ENCODE measurements at regions not wholly inside any gene's neighbourhood (a gene's known extent, or its start where the extent isn't known, plus 50 kb on each side); places are given as distances from the start of the nearest gene placed in this dataset.
"Not testable (repeated sequence)": the region's sequence is repeated elsewhere in the genome, so short reads cannot be mapped to it uniquely, and the experiment has no call there.

DNA sequence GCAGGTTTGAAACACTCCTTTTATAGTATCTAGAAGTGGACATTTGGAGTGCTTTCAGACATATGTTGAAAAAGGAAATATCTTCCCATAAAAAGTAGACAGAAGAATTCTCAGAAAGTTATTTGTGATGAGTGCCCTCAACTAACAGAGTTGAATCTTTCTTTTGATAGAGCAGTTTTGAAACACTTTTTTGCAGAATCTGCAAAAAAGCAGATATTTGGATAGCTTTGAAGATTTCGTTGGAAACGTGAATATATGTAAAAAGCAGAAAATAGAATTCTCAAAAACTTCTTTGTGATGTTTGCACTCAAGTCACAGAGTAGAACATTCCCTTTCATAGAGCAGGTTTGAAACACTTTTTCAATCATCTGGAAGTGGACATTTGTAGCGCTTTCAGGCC lies 676.4 kb upstream of the ZNF337 start:
- H2AFZ ChIP-seq (ENCODE audit: low read depth, low read length); H3K36me3 ChIP-seq (ENCODE audit: insufficient read depth, low read length); H3K4me1 ChIP-seq (ENCODE audit: insufficient read depth, low read length); H3K4me3 ChIP-seq (ENCODE audit: low read length); H3K27me3 ChIP-seq (ENCODE audit: insufficient read depth, low read length); H3K9me3 ChIP-seq (ENCODE audit: low read length): not testable (repeated sequence)

DNA sequence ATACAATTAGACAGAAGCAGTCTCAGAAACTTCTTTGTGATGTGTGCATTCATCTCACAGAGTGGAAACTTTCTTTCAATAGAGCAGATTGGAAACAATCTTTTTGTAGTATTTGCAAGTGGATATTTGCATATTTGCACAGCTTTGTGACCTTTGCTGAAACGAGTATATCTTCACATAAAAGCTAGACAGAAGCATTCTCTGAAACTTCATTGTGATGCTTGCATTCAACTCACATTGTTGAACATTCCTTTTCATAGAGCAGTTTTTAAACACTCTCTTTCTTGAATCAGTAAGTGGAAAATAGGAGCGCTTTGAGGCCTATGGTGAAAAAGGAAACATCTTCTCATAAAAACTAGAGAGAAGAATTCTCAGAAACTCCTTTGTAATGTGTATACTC lies 657.9 kb upstream of the ZNF337 start:
- Histone ChIP-seq H3K9me3 (ENCODE audit: low read length) (no peaks in the 10 kb centered on the region), H3K36me3 (ENCODE audit: insufficient read depth, low read length) (no peaks in the 10 kb centered on the region), H3K4me1 (ENCODE audit: insufficient read depth, low read length) (peaks cover 5% of the 10 kb centered on the region), H2AFZ (ENCODE audit: low read depth, low read length) (no peak overlapping the region), H3K4me3 (ENCODE audit: low read length) (no peak overlapping the region), H3K27me3 (ENCODE audit: insufficient read depth, low read length) (no peaks in the 10 kb centered on the region)

GRCh38 chr20:26347396-26347795 lies 650.7 kb upstream of the ZNF337 start:
- no peaks in the 10 kb centered on the region for H3K4me1 ChIP-seq (ENCODE audit: insufficient read depth, low read length)
- H3K9me3 ChIP-seq (ENCODE audit: low read length): no peaks in the 10 kb centered on the region
- no peaks in the 10 kb centered on the region for H3K36me3 ChIP-seq (ENCODE audit: insufficient read depth, low read length)
- H3K4me3 ChIP-seq (ENCODE audit: low read length): no peak overlapping the region
- no peak overlapping the region for H2AFZ ChIP-seq (ENCODE audit: low read depth, low read length)
- H3K27me3 ChIP-seq (ENCODE audit: insufficient read depth, low read length): no peaks in the 10 kb centered on the region

DNA sequence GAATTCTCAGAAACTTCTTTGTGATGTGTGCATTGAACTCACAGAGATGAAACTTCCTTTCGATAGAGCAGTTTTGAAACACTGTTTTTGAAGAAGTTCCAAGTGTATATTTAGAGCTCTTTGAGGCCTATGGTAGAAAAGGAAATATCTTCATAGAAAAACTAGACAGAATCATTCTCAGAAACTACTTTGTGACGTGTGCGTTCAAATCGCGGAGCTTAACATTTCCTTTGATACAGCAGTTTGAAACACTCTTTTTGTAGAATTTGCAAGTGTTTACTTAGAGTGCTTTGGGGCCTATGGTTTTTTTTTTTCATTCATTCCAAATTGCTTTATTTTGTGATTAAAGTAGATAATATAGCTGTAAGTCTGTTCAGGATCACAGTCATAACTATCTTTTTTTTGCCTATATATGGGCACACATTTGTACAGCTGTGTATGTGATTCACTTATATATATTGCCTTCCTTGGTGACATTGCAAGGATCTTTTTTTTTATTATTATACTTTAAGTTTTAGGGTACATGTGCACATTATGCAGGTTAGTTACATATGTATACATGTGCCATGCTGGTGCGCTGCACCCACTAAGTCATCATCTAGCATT lies 643.9 kb upstream of the ZNF337 start:
- H3K27me3 ChIP-seq (ENCODE audit: insufficient read depth, low read length); H2AFZ ChIP-seq (ENCODE audit: low read depth, low read length); H3K36me3 ChIP-seq (ENCODE audit: insufficient read depth, low read length); H3K4me3 ChIP-seq (ENCODE audit: low read length); H3K4me1 ChIP-seq (ENCODE audit: insufficient read depth, low read length); H3K9me3 ChIP-seq (ENCODE audit: low read length): not testable (repeated sequence)

GRCh38 chr20:26324177-26324576 lies 627.5 kb upstream of the ZNF337 start:
- no peak overlapping the region for H3K4me3 ChIP-seq (ENCODE audit: low read length)
- H3K4me1 ChIP-seq (ENCODE audit: insufficient read depth, low read length): no peaks in the 10 kb centered on the region
- no peak overlapping the region for H2AFZ ChIP-seq (ENCODE audit: low read depth, low read length)
- no peaks in the 10 kb centered on the region for H3K36me3 ChIP-seq (ENCODE audit: insufficient read depth, low read length)
- H3K9me3 ChIP-seq (ENCODE audit: low read length): no peaks in the 10 kb centered on the region
- no peaks in the 10 kb centered on the region for H3K27me3 ChIP-seq (ENCODE audit: insufficient read depth, low read length)

GRCh38 chr20:26315054-26315453 lies 618.4 kb upstream of the ZNF337 start:
- Histone ChIP-seq H3K4me1 (ENCODE audit: insufficient read depth, low read length) (no peaks in the 10 kb centered on the region), H2AFZ (ENCODE audit: low read depth, low read length) (no peak overlapping the region), H3K9me3 (ENCODE audit: low read length) (no peaks in the 10 kb centered on the region), H3K4me3 (ENCODE audit: low read length) (no peak overlapping the region), H3K27me3 (ENCODE audit: insufficient read depth, low read length) (no peaks in the 10 kb centered on the region), H3K36me3 (ENCODE audit: insufficient read depth, low read length) (no peaks in the 10 kb centered on the region)

DNA sequence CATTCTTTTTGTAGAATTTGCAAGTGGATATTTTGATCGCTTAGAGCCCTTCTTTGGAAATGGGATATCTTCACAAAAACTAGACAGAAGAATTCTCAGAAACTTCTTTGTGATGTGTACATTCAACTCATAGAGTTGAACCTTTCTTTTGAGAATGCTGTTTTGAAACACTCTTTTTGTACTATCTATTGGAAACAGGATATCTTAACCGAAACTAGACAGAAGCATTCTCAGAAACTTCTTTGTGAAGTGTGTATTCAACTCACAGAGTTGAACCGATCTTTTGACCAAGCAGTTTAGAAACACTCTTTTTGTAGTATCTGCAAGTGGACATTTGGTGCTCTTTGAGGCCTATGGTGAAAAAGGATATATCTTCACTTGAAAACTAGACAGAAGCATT lies 613.1 kb upstream of the ZNF337 start:
- not testable (repeated sequence) for H3K36me3 ChIP-seq (ENCODE audit: insufficient read depth, low read length); H3K27me3 ChIP-seq (ENCODE audit: insufficient read depth, low read length); H2AFZ ChIP-seq (ENCODE audit: low read depth, low read length); H3K4me1 ChIP-seq (ENCODE audit: insufficient read depth, low read length); H3K9me3 ChIP-seq (ENCODE audit: low read length); H3K4me3 ChIP-seq (ENCODE audit: low read length)

- H3K36me3 ChIP-seq (ENCODE audit: insufficient read depth, low read length): no peaks in the 10 kb centered on the region
- no peaks in the 10 kb centered on the region for H3K27me3 ChIP-seq (ENCODE audit: insufficient read depth, low read length)
- H3K4me1 ChIP-seq (ENCODE audit: insufficient read depth, low read length): peaks cover 2% of the 10 kb centered on the region
- no peak overlapping the region for H3K4me3 ChIP-seq (ENCODE audit: low read length)
- no peak overlapping the region for H2AFZ ChIP-seq (ENCODE audit: low read depth, low read length)
- H3K9me3 ChIP-seq (ENCODE audit: low read length): no peaks in the 10 kb centered on the region
Measured at GRCh38 chr20:26308961-26309360, 612.3 kb upstream of the ZNF337 start.

GRCh38 chr20:26295006-26295405 lies 598.4 kb upstream of the ZNF337 start:
- Histone ChIP-seq H3K36me3 (ENCODE audit: insufficient read depth, low read length) (no peaks in the 10 kb centered on the region), H3K27me3 (ENCODE audit: insufficient read depth, low read length) (no peaks in the 10 kb centered on the region), H3K9me3 (ENCODE audit: low read length) (no peaks in the 10 kb centered on the region), H3K4me1 (ENCODE audit: insufficient read depth, low read length) (peaks cover 20% of the 10 kb centered on the region), H2AFZ (ENCODE audit: low read depth, low read length) (no peak overlapping the region), H3K4me3 (ENCODE audit: low read length) (no peak overlapping the region)

GRCh38 chr20:26288379-26289061 lies 591.9 kb upstream of the ZNF337 start:
- H3K4me3 ChIP-seq (ENCODE audit: low read length); H3K27me3 ChIP-seq (ENCODE audit: insufficient read depth, low read length); H3K36me3 ChIP-seq (ENCODE audit: insufficient read depth, low read length); H3K4me1 ChIP-seq (ENCODE audit: insufficient read depth, low read length); H2AFZ ChIP-seq (ENCODE audit: low read depth, low read length); H3K9me3 ChIP-seq (ENCODE audit: low read length): not testable (repeated sequence)

DNA sequence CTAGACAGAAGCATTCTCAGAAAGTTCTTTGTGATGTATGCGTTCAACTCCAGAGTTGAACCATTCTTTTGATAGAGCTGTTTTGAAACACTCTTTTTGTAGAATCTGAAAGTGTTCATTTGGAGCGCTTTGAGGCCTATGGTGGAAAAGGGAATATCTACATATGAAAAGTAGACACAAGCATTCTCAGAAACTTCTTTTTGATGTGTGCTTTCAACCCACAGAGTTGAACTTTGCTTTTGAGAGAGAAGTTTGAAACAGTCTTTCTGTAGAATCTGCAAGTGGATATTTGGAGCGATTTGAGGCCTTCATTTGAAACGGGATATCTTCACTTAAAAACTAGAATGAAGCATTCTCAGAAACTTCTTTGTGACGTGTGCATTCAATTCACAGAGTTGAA lies 582.6 kb upstream of the ZNF337 start:
- no peaks in the 10 kb centered on the region for H3K27me3 ChIP-seq (ENCODE audit: insufficient read depth, low read length)
- no peaks in the 10 kb centered on the region for H3K9me3 ChIP-seq (ENCODE audit: low read length)
- no peaks in the 10 kb centered on the region for H3K36me3 ChIP-seq (ENCODE audit: insufficient read depth, low read length)
- H2AFZ ChIP-seq (ENCODE audit: low read depth, low read length): no peak overlapping the region
- no peaks in the 10 kb centered on the region for H3K4me1 ChIP-seq (ENCODE audit: insufficient read depth, low read length)
- H3K4me3 ChIP-seq (ENCODE audit: low read length): no peak overlapping the region

- no peaks in the 10 kb centered on the region for H3K9me3 ChIP-seq (ENCODE audit: low read length)
- no peak overlapping the region for H2AFZ ChIP-seq (ENCODE audit: low read depth, low read length)
- H3K36me3 ChIP-seq (ENCODE audit: insufficient read depth, low read length): no peaks in the 10 kb centered on the region
- no peaks in the 10 kb centered on the region for H3K4me1 ChIP-seq (ENCODE audit: insufficient read depth, low read length)
- no peaks in the 10 kb centered on the region for H3K27me3 ChIP-seq (ENCODE audit: insufficient read depth, low read length)
- H3K4me3 ChIP-seq (ENCODE audit: low read length): no peak overlapping the region
Measured at GRCh38 chr20:26277339-26277738, 580.7 kb upstream of the ZNF337 start.

DNA sequence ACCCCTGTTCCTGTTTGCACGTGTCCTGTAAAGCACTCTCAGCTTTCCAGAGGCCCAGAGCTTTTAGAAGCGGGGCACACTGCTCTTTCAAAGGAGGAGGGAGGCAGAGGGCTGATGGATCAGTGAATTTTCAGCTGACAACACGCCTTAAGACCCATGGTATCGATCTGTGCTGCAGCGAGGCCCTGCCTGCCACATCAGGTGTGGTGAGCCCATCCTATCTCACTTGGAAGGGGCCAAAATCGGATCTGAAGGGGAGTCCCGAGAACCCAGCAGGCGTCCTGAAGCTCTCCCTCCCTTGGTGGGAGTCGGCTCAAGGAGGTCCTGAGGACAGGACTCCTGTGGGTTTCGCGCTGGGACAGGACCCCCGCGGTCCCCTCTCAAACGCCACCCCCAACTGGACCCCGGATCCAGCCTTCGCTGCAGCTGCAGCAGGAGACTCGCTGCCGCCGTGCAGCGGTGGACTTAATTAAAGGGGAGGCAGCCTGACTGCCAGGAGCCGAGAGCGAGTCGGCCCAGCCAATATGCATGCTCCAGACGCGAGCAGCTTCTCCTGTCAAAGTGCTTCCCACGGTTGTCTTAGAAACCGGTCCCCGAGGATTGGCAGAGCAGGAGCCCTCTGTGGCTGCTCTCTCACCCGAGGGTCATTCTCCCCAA lies 580.0 kb upstream of the ZNF337 start:
- H3K4me1 ChIP-seq (ENCODE audit: insufficient read depth, low read length): no peaks in the 10 kb centered on the region
- no peaks in the 10 kb centered on the region for H3K9me3 ChIP-seq (ENCODE audit: low read length)
- no peak overlapping the region for H3K4me3 ChIP-seq (ENCODE audit: low read length)
- H3K27me3 ChIP-seq (ENCODE audit: insufficient read depth, low read length): no peaks in the 10 kb centered on the region
- H3K36me3 ChIP-seq (ENCODE audit: insufficient read depth, low read length): no peaks in the 10 kb centered on the region
- H2AFZ ChIP-seq (ENCODE audit: low read depth, low read length): no peak overlapping the region

- not testable (repeated sequence) for H3K4me3 ChIP-seq (ENCODE audit: low read length); H3K9me3 ChIP-seq (ENCODE audit: low read length); H2AFZ ChIP-seq (ENCODE audit: low read depth, low read length); H3K27me3 ChIP-seq (ENCODE audit: insufficient read depth, low read length); H3K4me1 ChIP-seq (ENCODE audit: insufficient read depth, low read length); H3K36me3 ChIP-seq (ENCODE audit: insufficient read depth, low read length)
Measured at GRCh38 chr20:26268762-26269161, 572.1 kb upstream of the ZNF337 start.

Measured in neuron (in vitro differentiated cells).